NB4 (cell line): ENCODE measurements at regions not wholly inside any gene's neighbourhood (a gene's known extent, or its start where the extent isn't known, plus 50 kb on each side); places are given as distances from the start of the nearest gene placed in this dataset.

Experiments
- POLR2A ChIP-seq: IDR thresholded peaks from 2 replicates; pipeline ENCODE4 v1.6.1; 2011; ENCODE audit warnings: mild to moderate bottlenecking; ENCODE audit not compliant: insufficient read length; ENCODE audit errors: extremely low read depth
- TF ChIP-seq, protein P1 (sequence below): IDR thresholded peaks from one replicate; pipeline ENCODE4 v1.5.1; 2012; ENCODE audit warnings: low read depth, low read length

DNA sequence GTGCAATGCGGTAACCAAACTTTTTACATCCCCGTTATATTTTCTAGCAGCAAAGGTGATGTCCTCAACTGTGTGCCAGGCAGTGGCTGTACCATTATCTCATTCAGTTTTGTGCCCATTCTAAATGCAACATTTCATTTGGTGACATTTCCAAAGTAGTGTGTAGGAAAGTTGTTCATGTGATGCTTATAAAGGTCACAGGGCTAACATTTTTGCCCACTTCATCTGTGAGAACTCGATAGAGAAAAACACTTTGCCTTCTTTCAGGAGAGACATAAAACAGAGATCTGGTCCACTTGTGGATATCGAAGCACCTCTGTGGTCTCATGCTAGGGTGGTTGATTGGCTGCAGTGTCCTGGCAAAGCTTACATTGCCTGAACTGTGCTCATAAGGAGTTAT, 414.2 kb upstream of the PDE3A start:
- TF ChIP-seq, protein P1, sequence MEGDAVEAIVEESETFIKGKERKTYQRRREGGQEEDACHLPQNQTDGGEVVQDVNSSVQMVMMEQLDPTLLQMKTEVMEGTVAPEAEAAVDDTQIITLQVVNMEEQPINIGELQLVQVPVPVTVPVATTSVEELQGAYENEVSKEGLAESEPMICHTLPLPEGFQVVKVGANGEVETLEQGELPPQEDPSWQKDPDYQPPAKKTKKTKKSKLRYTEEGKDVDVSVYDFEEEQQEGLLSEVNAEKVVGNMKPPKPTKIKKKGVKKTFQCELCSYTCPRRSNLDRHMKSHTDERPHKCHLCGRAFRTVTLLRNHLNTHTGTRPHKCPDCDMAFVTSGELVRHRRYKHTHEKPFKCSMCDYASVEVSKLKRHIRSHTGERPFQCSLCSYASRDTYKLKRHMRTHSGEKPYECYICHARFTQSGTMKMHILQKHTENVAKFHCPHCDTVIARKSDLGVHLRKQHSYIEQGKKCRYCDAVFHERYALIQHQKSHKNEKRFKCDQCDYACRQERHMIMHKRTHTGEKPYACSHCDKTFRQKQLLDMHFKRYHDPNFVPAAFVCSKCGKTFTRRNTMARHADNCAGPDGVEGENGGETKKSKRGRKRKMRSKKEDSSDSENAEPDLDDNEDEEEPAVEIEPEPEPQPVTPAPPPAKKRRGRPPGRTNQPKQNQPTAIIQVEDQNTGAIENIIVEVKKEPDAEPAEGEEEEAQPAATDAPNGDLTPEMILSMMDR = no peak
- no peak for TF ChIP-seq POLR2A
